GM23338 (cell line): ENCODE measurements at regions not wholly inside any gene's neighbourhood (a gene's known extent, or its start where the extent isn't known, plus 50 kb on each side); places are given as distances from the start of the nearest gene placed in this dataset.

Source experiments
- CREB1 ChIP-seq: fragments of 250-450 bp; sonication (Bioruptor Pico); IDR thresholded peaks from 2 replicates; pipeline ENCODE4 v1.5.0; 2020; ENCODE audit warnings: low read depth, mild to moderate bottlenecking, moderate library complexity
- CTCF ChIP-seq, 2 experiments: fragments of 200-600 bp in 1 of 2; sonication (generic) in 1 of 2; conservative IDR thresholded peaks; 2 replicates each; pipeline versions ENCODE4 v1.5.1 to v1.6.1; 2016 to 2017; ENCODE audit warnings: antibody characterized with exemption in 2 of 2, low read depth in 2 of 2, mild to moderate bottlenecking in 2 of 2, moderate library complexity in 1 of 2
- ETS1 ChIP-seq: IDR thresholded peaks from 2 replicates; pipeline ENCODE4 v1.6.1; 2016; ENCODE audit warnings: antibody characterized with exemption
- EZH2 ChIP-seq: fragments of 200-600 bp; sonication (generic); IDR thresholded peaks from one replicate; pipeline ENCODE4 v1.8.0; 2017; ENCODE audit warnings: antibody characterized with exemption, mild to moderate bottlenecking, low read depth; ENCODE audit not compliant: unreplicated experiment
- EZH2phosphoT487 ChIP-seq: fragments of 200-600 bp; sonication (generic); IDR thresholded peaks from one replicate; pipeline ENCODE4 v1.8.1; 2018; ENCODE audit warnings: antibody characterized with exemption; ENCODE audit not compliant: unreplicated experiment
- POLR2AphosphoS5 ChIP-seq: IDR thresholded peaks from 2 replicates; pipeline ENCODE4 v1.6.1; 2016; ENCODE audit warnings: antibody characterized with exemption, low read depth
- REST ChIP-seq: IDR thresholded peaks from one replicate; pipeline ENCODE4 v1.6.1; 2018; ENCODE audit warnings: antibody characterized with exemption; ENCODE audit not compliant: unreplicated experiment
- STAT1 ChIP-seq: IDR thresholded peaks from one replicate; pipeline ENCODE4 v1.6.1; 2016; ENCODE audit warnings: antibody characterized with exemption; ENCODE audit not compliant: unreplicated experiment

- TF ChIP-seq ETS1 (no peak), CTCF (conservative IDR thresholded peaks at IDR 0.05; ENCODE audit: low read depth in 2 of 2) (no peak), CREB1 (CRISPR knock-in tag) (no peak), POLR2AphosphoS5 (no peak), EZH2phosphoT487 (no peak), EZH2 (no peak), REST (no peak), STAT1 (no peak)
Measured at GRCh38 chr16:35794896-35795295, 2335.5 kb downstream of the TP53TG3F start.
